Stomach (tissue), 4 donors: ENCODE measurements at regions not wholly inside any gene's neighbourhood (a gene's known extent, or its start where the extent isn't known, plus 50 kb on each side); places are given as distances from the start of the nearest gene placed in this dataset.

Source experiments
- CTCF ChIP-seq, 7 experiments: fragments of 450-650 bp in 4 of 7; fragments of 200-600 bp in 3 of 7; sonication (generic) in 3 of 7; IDR thresholded peaks; one replicate each; pipeline ENCODE4 v1.5.1; 2016 to 2019; ENCODE audit warnings: antibody characterized with exemption in 7 of 7, control low read depth in 2 of 7, mild to moderate bottlenecking in 1 of 7
- EP300 ChIP-seq: sonication (generic); formaldehyde crosslinking; IDR thresholded peaks from one replicate; pipeline ENCODE4 v1.6.1; 2017; ENCODE audit warnings: antibody characterized with exemption
- POLR2A ChIP-seq, 4 donors: fragments of 450-650 bp; IDR thresholded peaks; one replicate each; pipeline ENCODE4 v1.6.1; 2016; ENCODE audit warnings: antibody characterized with exemption in 4 of 4, control low read depth in 2 of 4, mild to moderate bottlenecking in 1 of 4, moderate library complexity in 1 of 4
- POLR2AphosphoS5 ChIP-seq, 3 donors: sonication (generic); formaldehyde crosslinking; IDR thresholded peaks; one replicate each; pipeline ENCODE4 v1.6.1; 2016; ENCODE audit warnings: antibody characterized with exemption in 3 of 3

DNA sequence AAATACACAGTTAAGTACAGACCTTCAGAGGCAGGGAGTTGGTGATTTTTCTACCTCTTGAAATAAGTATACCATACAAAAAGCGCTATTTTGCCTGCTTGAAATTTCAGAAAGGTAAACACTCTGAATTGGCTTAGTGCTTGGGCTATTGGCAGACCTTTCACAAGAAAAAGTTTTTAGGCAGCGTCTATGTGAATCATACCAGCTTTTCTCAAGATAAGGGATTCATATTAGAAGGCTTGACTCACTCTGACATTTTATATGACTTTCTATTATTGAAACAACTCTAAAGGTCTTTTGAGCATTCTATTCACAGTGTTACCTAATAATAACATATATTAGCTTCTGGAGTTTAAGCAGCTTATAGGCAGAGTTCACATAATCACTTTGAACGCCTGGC is 286.4 kb upstream of the FAT1 start:
- TF ChIP-seq CTCF (IDR thresholded peaks at IDR 0.05) (no peak), POLR2A (IDR thresholded peaks at IDR 0.05) (no peak), EP300 (no peak), POLR2AphosphoS5 (IDR thresholded peaks at IDR 0.05) (no peak)
